CD14-positive monocyte (primary cell): ENCODE measurements at regions not wholly inside any gene's neighbourhood (a gene's known extent, or its start where the extent isn't known, plus 50 kb on each side); places are given as distances from the start of the nearest gene placed in this dataset.
A peak's percentile ranks its signal among the peaks of the same experiment; 100 is the strongest.
"Not testable (repeated sequence)": the region's sequence is repeated elsewhere in the genome, so short reads cannot be mapped to it uniquely, and the experiment has no call there.

Experiments
- DNase-seq, 3 donors: peaks; one replicate each; pipeline ENCODE4 v3.0.0-alpha.2; 2011 to 2022
- H2AFZ ChIP-seq: 2 replicates; pipeline ENCODE4 v1.6.0; 2012; ENCODE audit warnings: mild to moderate bottlenecking, low read depth, low read length, inconsistent platforms; ENCODE audit not compliant: insufficient read depth, poor library complexity, severe bottlenecking
- H3K27ac ChIP-seq, 2 donors: 1 replicate in 1 of 2; 2 replicates in 1 of 2; pipeline ENCODE4 v1.5.1; 2012 to 2013; ENCODE audit warnings: low read length in 2 of 2, control low read depth in 1 of 2, inconsistent platforms in 1 of 2, low read depth in 1 of 2, mild to moderate bottlenecking in 1 of 2
- H3K27me3 ChIP-seq, 2 donors: one replicate each; pipeline versions ENCODE4 v1.6.0 to v1.6.1; 2011 to 2013; ENCODE audit warnings: low read length in 2 of 2; ENCODE audit not compliant: control insufficient read depth in 2 of 2, insufficient read depth in 2 of 2
- H3K36me3 ChIP-seq, 2 donors: replicated peaks in 1 of 2; 1 replicate in 1 of 2; 2 replicates in 1 of 2; pipeline versions ENCODE4 v1.5.1 to v1.6.1; 2012 to 2013; ENCODE audit warnings: low read length in 2 of 2, control low read depth in 1 of 2, inconsistent platforms in 1 of 2, mild to moderate bottlenecking in 1 of 2; ENCODE audit not compliant: insufficient read depth in 2 of 2, control insufficient read depth in 1 of 2
- H3K4me1 ChIP-seq, 2 donors: 1 replicate in 1 of 2; 2 replicates in 1 of 2; pipeline versions ENCODE4 v1.5.1 to v1.6.1; 2012 to 2013; ENCODE audit warnings: low read length in 2 of 2, control low read depth in 1 of 2, inconsistent platforms in 1 of 2, mild to moderate bottlenecking in 1 of 2, moderate library complexity in 1 of 2; ENCODE audit not compliant: insufficient read depth in 2 of 2, control insufficient read depth in 1 of 2
- H3K4me2 ChIP-seq: replicated peaks from 2 replicates; pipeline ENCODE3; 2012; ENCODE audit warnings: low read length, moderate library complexity, mild to moderate bottlenecking; ENCODE audit not compliant: poor library complexity, severe bottlenecking; ENCODE audit errors: extremely low read depth
- H3K4me3 ChIP-seq, 3 experiments: fragments of 200-600 bp in 1 of 3; sonication (generic) in 1 of 3; replicated peaks in 1 of 3; 1 replicate in 2 of 3; 2 replicates in 1 of 3; pipeline ENCODE4 v1.5.1; 2011 to 2013; ENCODE audit warnings: low read length in 3 of 3, mild to moderate bottlenecking in 3 of 3, control low read depth in 2 of 3, low read depth in 2 of 3, inconsistent platforms in 1 of 3, moderate library complexity in 1 of 3
- H3K79me2 ChIP-seq: 2 replicates; pipeline ENCODE4 v1.6.0; 2012; ENCODE audit warnings: mild to moderate bottlenecking, control low read depth, inconsistent platforms, low read length, moderate library complexity; ENCODE audit not compliant: insufficient read depth
- H3K9ac ChIP-seq: 2 replicates; pipeline ENCODE4 v1.6.0; 2017; ENCODE audit warnings: low read length, mild to moderate bottlenecking; ENCODE audit not compliant: insufficient read depth, poor library complexity, severe bottlenecking
- H3K9me3 ChIP-seq, 2 donors: replicated peaks in 1 of 2; 1 replicate in 1 of 2; 2 replicates in 1 of 2; pipeline versions ENCODE4 v1.5.1 to v1.6.1; 2012 to 2013; ENCODE audit warnings: low read length in 2 of 2, control low read depth in 1 of 2; ENCODE audit not compliant: control insufficient read depth in 1 of 2, insufficient read depth in 1 of 2
- H4K20me1 ChIP-seq: 2 replicates; pipeline ENCODE4 v1.6.0; 2012; ENCODE audit warnings: mild to moderate bottlenecking, low read length, control low read depth, moderate library complexity; ENCODE audit not compliant: insufficient read depth
- H3K27ac Mint-ChIP-seq, 7 donors: one replicate each; pipeline ENCODE4 v1.8.0; 2020; ENCODE audit warnings: mild to moderate bottlenecking in 7 of 7, mixed read lengths in 7 of 7, moderate library complexity in 6 of 7, inconsistent platforms in 2 of 7
- H3K27me3 Mint-ChIP-seq, 3 donors: one replicate each; pipeline ENCODE4 v1.8.0; 2021 to 2022; ENCODE audit warnings: low read depth in 3 of 3, mild to moderate bottlenecking in 3 of 3, mixed read lengths in 3 of 3, moderate library complexity in 3 of 3, inconsistent platforms in 1 of 3
- H3K36me3 Mint-ChIP-seq, 2 donors: one replicate each; pipeline ENCODE4 v1.8.0; 2020; ENCODE audit warnings: mixed read lengths in 2 of 2, inconsistent platforms in 1 of 2, mild to moderate bottlenecking in 1 of 2
- H3K4me1 Mint-ChIP-seq: one replicate; pipeline ENCODE4 v1.8.0; 2020; ENCODE audit warnings: mild to moderate bottlenecking, mixed read lengths
- H3K4me3 Mint-ChIP-seq, 2 donors: one replicate each; pipeline ENCODE4 v1.8.0; 2020; ENCODE audit warnings: mild to moderate bottlenecking in 2 of 2, mixed read lengths in 2 of 2, moderate library complexity in 1 of 2
- H3K9me3 Mint-ChIP-seq, 7 donors: one replicate each; pipeline ENCODE4 v1.8.0; 2020 to 2022; ENCODE audit warnings: mixed read lengths in 7 of 7, mild to moderate bottlenecking in 6 of 7, moderate library complexity in 6 of 7, inconsistent platforms in 2 of 7
- CTCF ChIP-seq: fragments of 200-600 bp; IDR thresholded peaks from one replicate; pipeline ENCODE4 v1.8.0; 2022; ENCODE audit warnings: antibody characterized with exemption, mild to moderate bottlenecking
- WGBS: methylation state at CpG from one replicate; pipeline ENCODE4 v1.1.5; 2013; ENCODE audit warnings: missing lambda C conversion rate; ENCODE audit not compliant: insufficient coverage; 5-methylcytosine and 5-hydroxymethylcytosine counted together
- intact Hi-C, 2 donors: fragments of 100-400 bp; cut with micrococcal nuclease; formaldehyde crosslinking; loops; one replicate each; pipeline versions ENCODE4 v1.15.0 to v1.15.1; 2023

GRCh38 chr20:26003959-26004358 lies 307.3 kb upstream of the ZNF337 start:
- H3K27me3 ChIP-seq, H3K27me3 Mint-ChIP-seq, H2AFZ ChIP-seq, H3K9me3 Mint-ChIP-seq, H3K36me3 Mint-ChIP-seq, DNase-seq, H3K9ac ChIP-seq, H3K4me3 ChIP-seq, H3K27ac ChIP-seq, H3K79me2 ChIP-seq, H3K27ac Mint-ChIP-seq, H3K4me3 Mint-ChIP-seq, H3K36me3 ChIP-seq, H3K4me1 ChIP-seq, H3K4me1 Mint-ChIP-seq, H3K9me3 ChIP-seq, H4K20me1 ChIP-seq, intact Hi-C loops, H3K4me2 ChIP-seq: not testable (repeated sequence)
- no CpG with 5 or more reads among the region's 3 CpGs for whole genome bisulfite sequencing

GRCh38 chr20:25997367-25998038 lies 300.9 kb upstream of the ZNF337 start:
- H3K4me3 ChIP-seq, H3K27ac ChIP-seq, intact Hi-C loops, DNase-seq, H3K9me3 Mint-ChIP-seq, H3K36me3 Mint-ChIP-seq, H3K9me3 ChIP-seq, H3K4me1 ChIP-seq, H3K4me1 Mint-ChIP-seq, H3K27me3 ChIP-seq, H2AFZ ChIP-seq, H3K79me2 ChIP-seq, H4K20me1 ChIP-seq, H3K4me2 ChIP-seq, H3K9ac ChIP-seq, H3K36me3 ChIP-seq, H3K4me3 Mint-ChIP-seq: not testable (repeated sequence)
- H3K27ac Mint-ChIP-seq, result peak overlapping the region in 1 of 7 donors; percentile 9
- 93% methylated on average over 13 of the region's 16 CpGs for WGBS
- H3K27me3 Mint-ChIP-seq, result peaks cover 10 to 13% (median 11%) of the 10 kb centered on the region in 3 donors

DNA sequence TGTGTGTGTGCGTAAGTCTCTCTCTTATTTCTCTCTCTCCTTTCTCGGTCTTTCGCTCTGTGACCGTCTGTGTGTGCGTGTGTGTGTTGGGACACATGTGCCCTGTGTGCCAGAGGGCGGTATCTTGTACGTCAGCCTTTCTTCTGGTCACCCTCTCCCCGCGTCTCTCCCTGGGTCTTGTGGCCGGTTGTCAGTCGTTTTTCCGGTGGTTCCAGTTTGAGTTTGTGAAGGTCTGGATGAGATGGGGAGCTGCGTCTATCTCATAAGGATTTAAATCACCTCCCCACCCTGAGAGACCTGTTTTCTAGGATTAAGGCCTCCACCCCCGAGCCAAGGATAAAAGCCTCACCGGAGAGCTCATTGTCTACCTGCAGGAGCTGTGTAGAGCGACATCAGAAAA lies 295.5 kb upstream of the ZNF337 start:
- Histone ChIP-seq H3K27me3 (no peaks in the 10 kb centered on the region), H3K4me2 (no peak overlapping the region), H3K36me3 (no peaks in the 10 kb centered on the region), H3K9me3 (no peaks in the 10 kb centered on the region), H3K4me3 (no peak overlapping the region), H2AFZ (no peak overlapping the region), H3K27ac (no peak overlapping the region), H3K9ac (no peak overlapping the region), H3K79me2 (no peaks in the 10 kb centered on the region), H3K4me1 (no peaks in the 10 kb centered on the region), H4K20me1 (no peaks in the 10 kb centered on the region)
- Mint-ChIP-seq H3K27me3 (peaks cover 5 to 11% (median 8%) of the 10 kb centered on the region in 3 donors), H3K4me1 (peaks cover 4% of the 10 kb centered on the region), H3K27ac (no peak overlapping the region), H3K4me3 (no peak overlapping the region), H3K36me3 (no peaks in the 10 kb centered on the region), H3K9me3 (peaks cover 0 to 18% (median 6%) of the 10 kb centered on the region in 7 donors)
- no peak for DNase-seq
- TF ChIP-seq CTCF, result no peak
- WGBS, result 100% methylated on average over 4 of the region's 16 CpGs
- intact Hi-C loops, result no loop called here
